ENCODE measurements at regions not wholly inside any gene's neighbourhood (a gene's known extent, or its start where the extent isn't known, plus 50 kb on each side); places are given as distances from the start of the nearest gene placed in this dataset.
"Not testable (repeated sequence)": the region's sequence is repeated elsewhere in the genome, so short reads cannot be mapped to it uniquely, and the experiment has no call there.

DNA sequence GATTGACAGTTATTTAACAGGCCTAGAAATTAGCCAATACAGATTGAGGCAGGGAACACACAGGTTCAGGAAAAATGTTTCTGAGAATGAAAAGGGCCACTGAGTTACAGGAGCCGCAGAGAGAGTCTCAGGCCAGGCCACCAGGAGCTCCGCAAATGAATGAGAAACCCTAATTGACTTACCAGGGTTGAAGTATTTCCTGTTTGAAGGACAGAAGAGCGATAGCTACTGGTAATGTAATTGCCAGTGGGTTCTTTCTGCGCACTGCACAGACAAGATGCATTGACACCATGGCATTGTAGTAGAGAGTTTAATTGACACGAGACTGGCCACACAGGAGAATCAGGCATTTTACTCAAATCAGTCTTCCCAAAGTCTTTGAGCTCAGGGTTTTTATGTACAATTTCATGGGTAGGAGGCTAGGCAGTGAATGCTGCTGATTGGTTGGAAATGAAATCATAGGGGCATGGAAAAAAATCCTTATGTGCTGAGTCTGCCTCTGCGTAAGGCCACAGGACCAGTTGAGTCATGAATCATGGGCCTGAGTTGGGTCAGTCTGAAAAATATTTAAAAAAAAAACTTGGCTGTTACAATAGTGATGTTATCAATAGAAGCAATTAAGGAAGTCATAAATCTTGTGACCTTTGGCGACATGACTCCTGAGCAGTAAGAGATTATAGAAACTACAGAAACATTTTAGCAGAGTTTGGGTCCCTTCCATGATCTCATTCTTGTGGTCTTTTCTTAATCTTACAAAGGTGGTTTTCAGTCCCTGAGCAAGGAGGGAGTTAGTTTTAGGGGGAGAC lies 203.8 kb downstream of the CASP12 start:
- Histone ChIP-seq H3K4me1 (ENCODE audit: control insufficient read depth in 3 of 3, insufficient read depth in 3 of 3, low read length in 3 of 3) (no peaks in the 10 kb centered on the region), H3K9ac (ENCODE audit: low read depth in 1 of 3, low read length in 3 of 3) (no peak overlapping the region), H3K27ac (ENCODE audit: low read depth, low read length) (no peak overlapping the region), H3K36me3 (ENCODE audit: control insufficient read depth in 3 of 3, insufficient read depth in 3 of 3, low read length in 3 of 3) (no peaks in the 10 kb centered on the region), H3K27me3 (ENCODE audit: control insufficient read depth in 3 of 3, insufficient read depth in 3 of 3, low read length in 3 of 3) (no peaks in the 10 kb centered on the region), H3K9me3 (ENCODE audit: control insufficient read depth in 3 of 3, low read length in 3 of 3) (no peaks in the 10 kb centered on the region), H3K4me3 (ENCODE audit: low read length in 3 of 3) (no peak overlapping the region)

GRCh38 chr11:104692751-104693150 lies 205.5 kb downstream of the CASP12 start:
- no peak overlapping the region for H3K9ac ChIP-seq (ENCODE audit: low read depth in 1 of 3, low read length in 3 of 3)

GRCh38 chr11:104691129-104691528 lies 207.1 kb downstream of the CASP12 start:
- Histone ChIP-seq H3K27me3 (ENCODE audit: control insufficient read depth in 3 of 3, insufficient read depth in 3 of 3, low read length in 3 of 3) (no peaks in the 10 kb centered on the region), H3K9ac (ENCODE audit: low read depth in 1 of 3, low read length in 3 of 3) (no peak overlapping the region), H3K36me3 (ENCODE audit: control insufficient read depth in 3 of 3, insufficient read depth in 3 of 3, low read length in 3 of 3) (no peaks in the 10 kb centered on the region), H3K4me3 (ENCODE audit: low read length in 3 of 3) (no peak overlapping the region), H3K9me3 (ENCODE audit: control insufficient read depth in 3 of 3, low read length in 3 of 3) (no peaks in the 10 kb centered on the region), H3K27ac (ENCODE audit: low read depth, low read length) (no peak overlapping the region), H3K4me1 (ENCODE audit: control insufficient read depth in 3 of 3, insufficient read depth in 3 of 3, low read length in 3 of 3) (no peaks in the 10 kb centered on the region)

More at GRCh38 chr11:104692751-104693150, 205.5 kb downstream of the CASP12 start:
- no peaks in the 10 kb centered on the region for H3K9me3 ChIP-seq (ENCODE audit: control insufficient read depth in 3 of 3, low read length in 3 of 3)
- no peak overlapping the region for H3K27ac ChIP-seq (ENCODE audit: low read depth, low read length)
- no peak overlapping the region for H3K4me3 ChIP-seq (ENCODE audit: low read length in 3 of 3)
- no peaks in the 10 kb centered on the region for H3K4me1 ChIP-seq (ENCODE audit: control insufficient read depth in 3 of 3, insufficient read depth in 3 of 3, low read length in 3 of 3)
- no peaks in the 10 kb centered on the region for H3K27me3 ChIP-seq (ENCODE audit: control insufficient read depth in 3 of 3, insufficient read depth in 3 of 3, low read length in 3 of 3)
- H3K36me3 ChIP-seq (ENCODE audit: control insufficient read depth in 3 of 3, insufficient read depth in 3 of 3, low read length in 3 of 3), result no peaks in the 10 kb centered on the region

GRCh38 chr11:104690241-104690640 lies 208.0 kb downstream of the CASP12 start:
- Histone ChIP-seq H3K27ac (ENCODE audit: low read depth, low read length) (no peak overlapping the region), H3K36me3 (ENCODE audit: control insufficient read depth in 3 of 3, insufficient read depth in 3 of 3, low read length in 3 of 3) (no peaks in the 10 kb centered on the region), H3K4me3 (ENCODE audit: low read length in 3 of 3) (no peak overlapping the region), H3K9ac (ENCODE audit: low read depth in 1 of 3, low read length in 3 of 3) (no peak overlapping the region), H3K4me1 (ENCODE audit: control insufficient read depth in 3 of 3, insufficient read depth in 3 of 3, low read length in 3 of 3) (no peaks in the 10 kb centered on the region), H3K27me3 (ENCODE audit: control insufficient read depth in 3 of 3, insufficient read depth in 3 of 3, low read length in 3 of 3) (no peaks in the 10 kb centered on the region), H3K9me3 (ENCODE audit: control insufficient read depth in 3 of 3, low read length in 3 of 3) (no peaks in the 10 kb centered on the region)

- Histone ChIP-seq H3K36me3 (ENCODE audit: control insufficient read depth in 3 of 3, insufficient read depth in 3 of 3, low read length in 3 of 3) (no peaks in the 10 kb centered on the region), H3K27ac (ENCODE audit: low read depth, low read length) (no peak overlapping the region), H3K4me1 (ENCODE audit: control insufficient read depth in 3 of 3, insufficient read depth in 3 of 3, low read length in 3 of 3) (no peaks in the 10 kb centered on the region), H3K9me3 (ENCODE audit: control insufficient read depth in 3 of 3, low read length in 3 of 3) (no peaks in the 10 kb centered on the region), H3K9ac (ENCODE audit: low read depth in 1 of 3, low read length in 3 of 3) (no peak overlapping the region), H3K27me3 (ENCODE audit: control insufficient read depth in 3 of 3, insufficient read depth in 3 of 3, low read length in 3 of 3) (no peaks in the 10 kb centered on the region), H3K4me3 (ENCODE audit: low read length in 3 of 3) (no peak overlapping the region)
Observed at GRCh38 chr11:104688731-104689130, 209.5 kb downstream of the CASP12 start.

DNA sequence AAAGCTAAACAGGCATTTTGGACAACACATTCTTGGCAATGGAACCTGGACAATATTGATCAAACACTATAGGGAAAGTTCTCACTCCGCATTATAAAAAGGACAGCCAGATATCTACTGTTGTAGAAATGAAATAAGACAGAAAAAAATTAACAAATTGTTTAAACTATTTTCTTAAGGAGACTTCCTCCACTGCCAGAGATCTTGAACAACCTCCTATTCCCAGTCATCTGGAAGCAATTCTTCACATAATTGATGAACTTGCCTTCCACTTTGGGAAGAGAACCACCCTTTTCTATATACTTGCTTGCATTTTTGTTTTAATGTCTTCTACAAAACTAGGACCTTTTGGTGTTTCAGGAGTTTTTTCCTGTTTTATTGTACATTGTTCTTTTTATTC lies 216.1 kb downstream of the CASP12 start:
- Histone ChIP-seq H3K9ac (ENCODE audit: low read depth in 1 of 3, low read length in 3 of 3) (no peak overlapping the region), H3K9me3 (ENCODE audit: control insufficient read depth in 3 of 3, low read length in 3 of 3) (no peaks in the 10 kb centered on the region), H3K27me3 (ENCODE audit: control insufficient read depth in 3 of 3, insufficient read depth in 3 of 3, low read length in 3 of 3) (no peaks in the 10 kb centered on the region), H3K4me1 (ENCODE audit: control insufficient read depth in 3 of 3, insufficient read depth in 3 of 3, low read length in 3 of 3) (no peaks in the 10 kb centered on the region), H3K4me3 (ENCODE audit: low read length in 3 of 3) (no peak overlapping the region), H3K36me3 (ENCODE audit: control insufficient read depth in 3 of 3, insufficient read depth in 3 of 3, low read length in 3 of 3) (no peaks in the 10 kb centered on the region), H3K27ac (ENCODE audit: low read depth, low read length) (no peak overlapping the region)

- no peak overlapping the region for H3K4me3 ChIP-seq (ENCODE audit: low read length in 3 of 3)
- H3K4me1 ChIP-seq (ENCODE audit: control insufficient read depth in 3 of 3, insufficient read depth in 3 of 3, low read length in 3 of 3), result no peaks in the 10 kb centered on the region
- H3K9me3 ChIP-seq (ENCODE audit: control insufficient read depth in 3 of 3, low read length in 3 of 3), result peaks cover 0 to 4% (median 0%) of the 10 kb centered on the region in 3 donors
Observed at GRCh38 chr11:104679258-104679657, 219.0 kb downstream of the CASP12 start.

GRCh38 chr11:104678408-104678807 lies 219.9 kb downstream of the CASP12 start:
- no peak overlapping the region for H3K27ac ChIP-seq (ENCODE audit: low read depth, low read length)
- H3K27me3 ChIP-seq (ENCODE audit: control insufficient read depth in 3 of 3, insufficient read depth in 3 of 3, low read length in 3 of 3), result no peaks in the 10 kb centered on the region
- H3K9me3 ChIP-seq (ENCODE audit: control insufficient read depth in 3 of 3, low read length in 3 of 3), result peaks cover 0 to 4% (median 0%) of the 10 kb centered on the region in 3 donors
- no peak overlapping the region for H3K9ac ChIP-seq (ENCODE audit: low read depth in 1 of 3, low read length in 3 of 3)
- no peaks in the 10 kb centered on the region for H3K36me3 ChIP-seq (ENCODE audit: control insufficient read depth in 3 of 3, insufficient read depth in 3 of 3, low read length in 3 of 3)
- no peak overlapping the region for H3K4me3 ChIP-seq (ENCODE audit: low read length in 3 of 3)
- no peaks in the 10 kb centered on the region for H3K4me1 ChIP-seq (ENCODE audit: control insufficient read depth in 3 of 3, insufficient read depth in 3 of 3, low read length in 3 of 3)

More at GRCh38 chr11:104679258-104679657, 219.0 kb downstream of the CASP12 start:
- no peaks in the 10 kb centered on the region for H3K36me3 ChIP-seq (ENCODE audit: control insufficient read depth in 3 of 3, insufficient read depth in 3 of 3, low read length in 3 of 3)
- H3K27me3 ChIP-seq (ENCODE audit: control insufficient read depth in 3 of 3, insufficient read depth in 3 of 3, low read length in 3 of 3), result no peaks in the 10 kb centered on the region
- no peak overlapping the region for H3K9ac ChIP-seq (ENCODE audit: low read depth in 1 of 3, low read length in 3 of 3)
- no peak overlapping the region for H3K27ac ChIP-seq (ENCODE audit: low read depth, low read length)

DNA sequence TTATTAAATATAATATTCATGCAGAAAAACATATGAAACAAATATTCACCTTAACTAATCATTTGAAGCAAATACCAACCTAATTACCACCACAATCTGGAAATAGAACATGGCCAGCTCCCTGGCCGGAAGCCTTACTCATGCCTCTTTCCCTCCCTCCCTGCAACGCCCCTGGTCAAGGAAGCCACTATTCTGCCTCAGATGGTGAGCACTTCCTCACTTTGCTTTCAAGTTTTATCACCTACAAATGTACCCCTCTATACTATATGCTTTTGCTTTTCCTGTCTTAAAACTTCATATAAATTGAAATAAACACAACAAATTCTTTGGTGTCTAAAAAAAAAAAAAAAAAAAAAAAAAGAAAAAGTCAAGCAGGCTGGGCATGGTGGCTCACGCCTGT lies 221.2 kb downstream of the CASP12 start:
- H3K27ac ChIP-seq (ENCODE audit: low read depth, low read length); H3K4me3 ChIP-seq (ENCODE audit: low read length in 3 of 3); H3K27me3 ChIP-seq (ENCODE audit: control insufficient read depth in 3 of 3, insufficient read depth in 3 of 3, low read length in 3 of 3); H3K36me3 ChIP-seq (ENCODE audit: control insufficient read depth in 3 of 3, insufficient read depth in 3 of 3, low read length in 3 of 3); H3K9ac ChIP-seq (ENCODE audit: low read depth in 1 of 3, low read length in 3 of 3); H3K4me1 ChIP-seq (ENCODE audit: control insufficient read depth in 3 of 3, insufficient read depth in 3 of 3, low read length in 3 of 3); H3K9me3 ChIP-seq (ENCODE audit: control insufficient read depth in 3 of 3, low read length in 3 of 3): not testable (repeated sequence)

GRCh38 chr11:104672897-104673296 lies 225.4 kb downstream of the CASP12 start:
- Histone ChIP-seq H3K9ac (ENCODE audit: low read depth in 1 of 3, low read length in 3 of 3) (no peak overlapping the region), H3K27me3 (ENCODE audit: control insufficient read depth in 3 of 3, insufficient read depth in 3 of 3, low read length in 3 of 3) (no peaks in the 10 kb centered on the region), H3K9me3 (ENCODE audit: control insufficient read depth in 3 of 3, low read length in 3 of 3) (peaks cover 0 to 4% (median 0%) of the 10 kb centered on the region in 3 donors), H3K4me3 (ENCODE audit: low read length in 3 of 3) (no peak overlapping the region), H3K36me3 (ENCODE audit: control insufficient read depth in 3 of 3, insufficient read depth in 3 of 3, low read length in 3 of 3) (no peaks in the 10 kb centered on the region), H3K4me1 (ENCODE audit: control insufficient read depth in 3 of 3, insufficient read depth in 3 of 3, low read length in 3 of 3) (no peaks in the 10 kb centered on the region), H3K27ac (ENCODE audit: low read depth, low read length) (no peak overlapping the region)
